Fibroblast of villous mesenchyme (primary cell): ENCODE measurements at regions not wholly inside any gene's neighbourhood (a gene's known extent, or its start where the extent isn't known, plus 50 kb on each side); places are given as distances from the start of the nearest gene placed in this dataset.

Experiments used
- DNase-seq: peaks from one replicate; pipeline ENCODE4 v3.0.0-alpha.2; 2010; ENCODE audit warnings: low read depth
- H3K4me3 ChIP-seq: 2 replicates; pipeline ENCODE4 v1.5.1; 2011; ENCODE audit warnings: low read depth, mild to moderate bottlenecking, low read length
- CTCF ChIP-seq: IDR thresholded peaks from 2 replicates; pipeline ENCODE4 v1.5.1; 2012; ENCODE audit warnings: low read depth, mild to moderate bottlenecking, low read length; ENCODE audit not compliant: insufficient read depth

DNA sequence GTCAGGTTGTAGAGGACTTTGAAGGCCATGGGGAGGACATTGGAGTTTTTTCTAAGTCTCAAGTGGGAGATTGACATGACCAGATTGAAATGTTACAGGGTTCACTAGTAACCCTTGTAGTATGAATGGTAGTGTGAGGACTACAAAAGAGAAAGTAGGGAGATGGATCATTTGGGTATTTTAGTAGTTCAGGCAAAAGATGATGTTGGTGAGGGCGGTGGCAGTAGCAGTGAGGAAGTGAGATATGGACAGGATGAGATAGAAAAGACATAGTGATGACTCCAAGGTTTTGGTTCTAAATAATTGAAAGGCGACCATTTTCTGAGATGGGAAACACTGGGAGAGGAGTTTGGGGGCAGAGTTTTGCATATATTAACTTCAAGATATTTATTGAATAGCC, 94.2 kb upstream of the CNTN1 start:
- H3K4me3 ChIP-seq, result no peak overlapping the region
- no peak for TF ChIP-seq CTCF
- no peak for DNase-seq

- no peak for TF ChIP-seq CTCF
- DNase-seq, result no peak
- no peak overlapping the region for H3K4me3 ChIP-seq
Observed at GRCh38 chr12:40602562-40602961, 89.7 kb upstream of the CNTN1 start.

GRCh38 chr12:40614923-40615322, 77.3 kb upstream of the CNTN1 start:
- no peak for DNase-seq
- TF ChIP-seq CTCF, result no peak

DNA sequence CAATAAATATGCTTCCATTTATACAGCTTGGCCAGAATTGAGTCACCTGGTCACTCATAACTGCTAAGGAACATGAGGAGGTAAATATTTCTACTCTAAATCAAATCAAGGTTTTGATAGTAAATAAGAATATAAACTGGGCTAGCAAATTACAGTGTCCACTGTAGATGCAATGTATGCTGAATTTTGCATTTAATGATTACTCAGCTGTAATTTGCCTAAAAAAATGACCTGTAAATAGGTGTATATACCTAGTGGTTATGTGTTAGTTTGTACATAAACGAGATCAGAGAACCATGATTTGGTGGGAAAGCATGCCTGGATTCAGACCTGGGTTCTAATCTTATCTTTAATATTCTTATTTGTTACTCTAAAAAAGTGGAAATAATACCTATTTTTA, 76.6 kb upstream of the CNTN1 start:
- DNase-seq, result no peak
- no peak for TF ChIP-seq CTCF
- no peak overlapping the region for H3K4me3 ChIP-seq

More at GRCh38 chr12:40614923-40615322, 77.3 kb upstream of the CNTN1 start:
- H3K4me3 ChIP-seq, result no peak overlapping the region

DNA sequence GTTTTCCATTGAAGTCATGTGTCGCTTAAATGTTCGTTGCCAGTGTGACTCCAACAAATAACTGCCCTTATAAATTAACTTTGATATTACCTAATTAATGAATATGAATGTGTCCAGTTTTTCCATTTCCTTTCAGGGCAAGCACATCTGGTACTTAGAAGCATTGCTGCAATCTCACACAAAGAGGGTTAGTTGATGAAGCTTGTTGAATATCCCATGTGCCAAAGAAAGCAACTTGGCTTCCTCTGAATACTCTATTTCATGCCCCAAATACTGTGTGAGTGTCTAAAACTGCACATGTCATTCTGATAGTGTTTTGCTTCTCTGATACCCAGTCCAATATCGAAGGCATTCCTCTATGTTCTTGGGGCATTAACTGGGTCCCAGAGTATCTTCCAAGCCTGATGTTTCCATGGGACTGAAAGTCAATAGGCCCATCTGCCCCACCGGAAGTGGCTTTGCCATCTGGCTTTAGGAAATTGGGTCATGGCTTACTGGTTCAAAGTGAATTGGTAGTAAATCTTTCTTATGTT, 75.8 kb upstream of the CNTN1 start:
- TF ChIP-seq CTCF, result no peak
- no peak overlapping the region for H3K4me3 ChIP-seq
- DNase-seq, result no peak

GRCh38 chr12:40618636-40619035, 73.6 kb upstream of the CNTN1 start:
- peak; percentile 13 for DNase-seq
- no peak overlapping the region for H3K4me3 ChIP-seq
- no peak for TF ChIP-seq CTCF

DNA sequence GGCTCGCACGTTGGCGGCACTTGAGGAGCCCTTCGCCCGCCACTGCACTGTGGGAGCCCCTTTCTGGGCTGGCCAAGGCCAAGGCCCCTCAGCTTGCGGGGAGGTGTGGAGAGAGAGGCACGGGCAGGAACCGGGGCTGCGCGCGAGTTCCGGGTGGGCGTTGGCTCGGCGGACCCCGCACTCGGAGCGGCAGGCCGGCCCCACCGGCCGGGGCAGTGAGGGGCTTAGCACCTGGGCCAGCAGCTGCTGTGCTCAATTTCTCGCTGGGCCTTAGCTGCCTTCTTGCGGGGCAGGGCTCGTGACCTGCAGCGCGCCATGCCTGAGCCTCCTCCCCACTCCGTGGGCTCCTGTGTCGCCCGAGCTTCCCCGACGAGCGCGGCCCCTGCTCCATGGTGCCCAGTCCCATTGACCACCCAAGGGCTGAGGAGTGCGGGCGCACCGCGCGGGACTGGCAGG, 71.6 kb upstream of the CNTN1 start:
- DNase-seq, result no peak

More for the DNA sequence above, 71.6 kb upstream of the CNTN1 start:
- TF ChIP-seq CTCF, result no peak
- no peak overlapping the region for H3K4me3 ChIP-seq
